Astrocyte (in vitro differentiated cells and primary cell): ENCODE measurements at regions not wholly inside any gene's neighbourhood (a gene's known extent, or its start where the extent isn't known, plus 50 kb on each side); places are given as distances from the start of the nearest gene placed in this dataset.

Experiments used
- CTCF ChIP-seq: IDR thresholded peaks from 2 replicates; pipeline ENCODE4 v1.5.1; 2011; ENCODE audit warnings: low read depth, mild to moderate bottlenecking, inconsistent platforms, low read length, moderate library complexity; ENCODE audit not compliant: insufficient read depth
- EZH2 ChIP-seq: IDR thresholded peaks from 2 replicates; pipeline ENCODE4 v1.6.1; 2012; ENCODE audit warnings: mild to moderate bottlenecking, low read length, inconsistent platforms; ENCODE audit not compliant: insufficient read depth

- TF ChIP-seq CTCF (no peak), EZH2 (no peak)
Observed at GRCh38 chr4:187576751-187577150, 418.8 kb upstream of the ZFP42 start.
